ENCODE measurements at regions not wholly inside any gene's neighbourhood (a gene's known extent, or its start where the extent isn't known, plus 50 kb on each side); places are given as distances from the start of the nearest gene placed in this dataset.
"Not testable (repeated sequence)": the region's sequence is repeated elsewhere in the genome, so short reads cannot be mapped to it uniquely, and the experiment has no call there.

GRCh38 chr13:44306371-44307192 is 67.0 kb upstream of the SERP2 start:
- peak; percentile 59 for DNase-seq (ENCODE audit: low spot score)

GRCh38 chr13:44307255-44307654 is 66.4 kb upstream of the SERP2 start:
- DNase-seq (ENCODE audit: low spot score), result no peak

GRCh38 chr13:44307844-44308243 is 65.8 kb upstream of the SERP2 start:
- DNase-seq (ENCODE audit: low spot score), result no peak

- no peak for DNase-seq (ENCODE audit: low spot score)
These were observed 65.3 kb upstream of the SERP2 start for GRCh38 chr13:44308352-44308751.

GRCh38 chr13:44309794-44310757 is 63.5 kb upstream of the SERP2 start:
- no peak for DNase-seq (ENCODE audit: low spot score)

GRCh38 chr13:44311011-44311780 is 62.4 kb upstream of the SERP2 start:
- no peak for DNase-seq (ENCODE audit: low spot score)

GRCh38 chr13:44312131-44312530 is 61.5 kb upstream of the SERP2 start:
- no peak for DNase-seq (ENCODE audit: low spot score)

- DNase-seq (ENCODE audit: low spot score), result no peak
These were observed 60.6 kb upstream of the SERP2 start for GRCh38 chr13:44312834-44313551.

- DNase-seq (ENCODE audit: low spot score), result no peak
These were observed 60.0 kb upstream of the SERP2 start for GRCh38 chr13:44313674-44314073.

- not testable (repeated sequence) for DNase-seq (ENCODE audit: low spot score)
These were observed 59.5 kb upstream of the SERP2 start for GRCh38 chr13:44314160-44314559.

- no peak for DNase-seq (ENCODE audit: low spot score)
These were observed 55.9 kb upstream of the SERP2 start for GRCh38 chr13:44317752-44318151.

- no peak for DNase-seq (ENCODE audit: low spot score)
These were observed 55.5 kb upstream of the SERP2 start for GRCh38 chr13:44318161-44318560.

GRCh38 chr13:44320611-44321010 is 53.0 kb upstream of the SERP2 start:
- no peak for DNase-seq (ENCODE audit: low spot score)

GRCh38 chr13:44321961-44322360 is 51.7 kb upstream of the SERP2 start:
- no peak for DNase-seq (ENCODE audit: low spot score)

GRCh38 chr13:44322928-44323327 is 50.7 kb upstream of the SERP2 start:
- DNase-seq (ENCODE audit: low spot score), result no peak

- no peak for DNase-seq (ENCODE audit: low spot score)
These were observed 49.9 kb upstream of the SERP2 start for GRCh38 chr13:44323754-44324153.
